Caco-2 (cell line): ENCODE measurements at regions not wholly inside any gene's neighbourhood (a gene's known extent, or its start where the extent isn't known, plus 50 kb on each side); places are given as distances from the start of the nearest gene placed in this dataset.

Source experiments
- BruUV-seq: library from RNA; stranded (reverse); fragments of 400-500 nt; replicated peaks from 2 replicates; lab custom pipeline; 2021; lab: Mats Ljungman, UMichigan
- CTCF ChIA-PET: fragments of 300-600 bp; sonication (Branson Sonifier 250); formaldehyde crosslinking; loops from one replicate; lab custom pipeline; 2022; ENCODE audit warnings: antibody characterized with exemption; lab: Charles Lee
- POLR2A ChIA-PET: fragments of 300-600 bp; sonication (Branson Sonifier 250); formaldehyde crosslinking; loops from one replicate; lab custom pipeline; 2022; ENCODE audit warnings: antibody characterized with exemption; lab: Charles Lee
- DNase-seq, 2 experiments: peaks; one replicate each; pipeline versions ENCODE4 v3.0.0 to v3.0.0-alpha.2; 2020 to 2022
- H3K27me3 ChIP-seq: replicated peaks from 2 replicates; pipeline ENCODE4 v1.6.0; 2011; ENCODE audit warnings: low read length; ENCODE audit not compliant: control insufficient read depth, insufficient read depth
- H3K36me3 ChIP-seq: 2 replicates; pipeline ENCODE4 v1.5.1; 2011; ENCODE audit warnings: low read length; ENCODE audit not compliant: control insufficient read depth, insufficient read depth
- H3K4me1 ChIP-seq: fragments of 250-450 bp; sonication (Bioruptor Pico); 2 replicates; pipeline ENCODE4 v1.5.1; 2020; ENCODE audit warnings: mild to moderate bottlenecking
- H3K4me3 ChIP-seq: 2 replicates; pipeline ENCODE4 v1.5.1; 2011; ENCODE audit warnings: low read depth, mild to moderate bottlenecking, control low read depth, low read length
- H3K9me3 ChIP-seq: fragments of 250-450 bp; sonication (Bioruptor Pico); 2 replicates; pipeline ENCODE4 v1.5.1; 2020; ENCODE audit warnings: mild to moderate bottlenecking, moderate library complexity
- H3K27ac Mint-ChIP-seq: one replicate; pipeline ENCODE4 v1.8.0; 2022; ENCODE audit warnings: mixed read lengths; ENCODE audit not compliant: unreplicated experiment
- H3K27me3 Mint-ChIP-seq: one replicate; pipeline ENCODE4 v1.8.0; 2022; ENCODE audit warnings: mixed read lengths; ENCODE audit not compliant: insufficient read depth, unreplicated experiment
- H3K36me3 Mint-ChIP-seq: one replicate; pipeline ENCODE4 v1.8.0; 2022; ENCODE audit warnings: mild to moderate bottlenecking, mixed read lengths; ENCODE audit not compliant: insufficient read depth, unreplicated experiment
- H3K4me1 Mint-ChIP-seq: one replicate; pipeline ENCODE4 v1.8.0; 2022; ENCODE audit warnings: low read depth, mixed read lengths; ENCODE audit not compliant: unreplicated experiment
- H3K4me3 Mint-ChIP-seq: one replicate; pipeline ENCODE4 v1.8.0; 2022; ENCODE audit warnings: mild to moderate bottlenecking, moderate library complexity, mixed read lengths; ENCODE audit not compliant: unreplicated experiment
- H3K9me3 Mint-ChIP-seq: one replicate; pipeline ENCODE4 v1.8.0; 2022; ENCODE audit warnings: mixed read lengths; ENCODE audit not compliant: unreplicated experiment
- CTCF ChIP-seq, 2 experiments: fragments of 200-600 bp in 1 of 2; IDR thresholded peaks; 1 replicate in 1 of 2; 2 replicates in 1 of 2; pipeline versions ENCODE4 v1.5.1 to v1.8.0; 2011 to 2022; ENCODE audit warnings: antibody characterized with exemption in 1 of 2, control low read depth in 1 of 2, inconsistent platforms in 1 of 2, low read depth in 1 of 2, low read length in 1 of 2, mild to moderate bottlenecking in 1 of 2, moderate library complexity in 1 of 2; ENCODE audit not compliant: insufficient read depth in 1 of 2, severe bottlenecking in 1 of 2, unreplicated experiment in 1 of 2
- intact Hi-C: fragments of 100-400 bp; cut with micrococcal nuclease; formaldehyde crosslinking; loops from one replicate; pipeline ENCODE4 v1.10.0; 2022; ENCODE audit not compliant: unreplicated experiment

DNA sequence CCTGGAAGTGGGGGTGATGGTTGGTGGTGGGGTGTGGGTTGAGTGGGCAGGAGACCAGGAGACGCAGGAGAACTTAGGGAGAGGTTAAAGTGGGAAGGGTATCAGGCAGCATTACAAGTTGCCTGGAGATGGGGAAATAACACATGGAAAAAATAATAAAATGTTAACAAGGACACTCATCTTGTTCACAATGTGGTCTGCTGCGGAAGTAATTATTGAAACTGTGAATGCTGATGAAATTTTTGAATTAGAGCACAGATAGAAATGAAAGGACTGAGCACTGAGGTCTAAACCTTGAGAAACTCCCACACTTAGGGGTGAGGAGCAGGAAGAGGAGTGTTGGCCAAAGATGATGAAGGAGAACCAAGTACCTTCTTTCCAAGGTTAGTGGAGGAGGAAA lies 346.0 kb upstream of the PLET1 start:
- no peak overlapping the region for H3K4me3 Mint-ChIP-seq
- no peaks in the 10 kb centered on the region for H3K4me1 Mint-ChIP-seq
- CTCF ChIA-PET = no interaction called here
- no peak overlapping the region for H3K27ac Mint-ChIP-seq
- no peaks in the 10 kb centered on the region for H3K9me3 ChIP-seq
- no peaks in the 10 kb centered on the region for H3K36me3 Mint-ChIP-seq
- POLR2A ChIA-PET = no interaction called here
- no peak for TF ChIP-seq CTCF (IDR thresholded peaks at IDR 0.05; ENCODE audit: insufficient read depth in 1 of 2, low read depth in 1 of 2, low read length in 1 of 2, severe bottlenecking in 1 of 2, unreplicated experiment in 1 of 2)
- H3K27me3 ChIP-seq = no peaks in the 10 kb centered on the region
- DNase-seq = no peak
- no peaks in the 10 kb centered on the region for H3K4me1 ChIP-seq
- H3K4me3 ChIP-seq = no peak overlapping the region
- no TSS peak for BruUV-seq
- no peaks in the 10 kb centered on the region for H3K36me3 ChIP-seq
- intact Hi-C loops = no loop called here
- H3K9me3 Mint-ChIP-seq = no peaks in the 10 kb centered on the region
- H3K27me3 Mint-ChIP-seq = peaks cover 38% of the 10 kb centered on the region

DNA sequence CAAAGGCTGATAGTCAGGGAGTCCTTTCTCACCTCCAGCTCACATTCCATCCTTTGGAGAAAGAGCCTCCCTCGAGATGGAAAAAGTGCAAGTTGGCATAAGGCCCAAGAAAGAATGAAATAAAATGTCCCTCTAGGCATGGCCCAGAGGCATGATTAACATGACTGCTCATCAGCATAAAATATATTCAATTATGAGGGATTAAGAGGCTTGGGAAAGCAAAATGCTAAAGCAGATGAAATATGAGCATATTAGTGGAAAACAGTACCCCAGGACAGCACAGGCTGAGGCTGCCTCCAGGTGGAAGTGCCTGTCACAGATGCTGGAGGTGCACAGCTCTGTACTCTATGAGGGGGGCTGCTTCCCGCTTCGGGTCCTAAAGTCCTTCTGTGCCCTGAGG lies 347.8 kb upstream of the PLET1 start:
- Histone ChIP-seq H3K9me3 (no peaks in the 10 kb centered on the region), H3K4me3 (no peak overlapping the region), H3K4me1 (no peaks in the 10 kb centered on the region), H3K27me3 (no peaks in the 10 kb centered on the region; the same call in 1 of the 2 replicates), H3K36me3 (no peaks in the 10 kb centered on the region)
- H3K27ac Mint-ChIP-seq = no peak overlapping the region
- CTCF ChIA-PET = no interaction called here
- TF ChIP-seq CTCF (IDR thresholded peaks at IDR 0.05; ENCODE audit: insufficient read depth in 1 of 2, low read depth in 1 of 2, low read length in 1 of 2, severe bottlenecking in 1 of 2, unreplicated experiment in 1 of 2) = no peak
- H3K9me3 Mint-ChIP-seq = no peaks in the 10 kb centered on the region
- intact Hi-C loops = no loop called here
- BruUV-seq = no TSS peak
- DNase-seq = no peak
- no peak overlapping the region for H3K4me3 Mint-ChIP-seq
- POLR2A ChIA-PET = no interaction called here
- H3K36me3 Mint-ChIP-seq = no peaks in the 10 kb centered on the region
- H3K27me3 Mint-ChIP-seq = peaks cover 35% of the 10 kb centered on the region
- no peaks in the 10 kb centered on the region for H3K4me1 Mint-ChIP-seq

- Mint-ChIP-seq H3K4me1 (no peaks in the 10 kb centered on the region), H3K27me3 (peaks cover 32% of the 10 kb centered on the region)
Observed at GRCh38 chr11:112610494-112610893, 349.8 kb upstream of the PLET1 start.

More at GRCh38 chr11:112610494-112610893, 349.8 kb upstream of the PLET1 start:
- POLR2A ChIA-PET = no interaction called here
- no TSS peak for BruUV-seq
- Histone ChIP-seq H3K4me1 (no peaks in the 10 kb centered on the region), H3K4me3 (no peak overlapping the region), H3K9me3 (no peaks in the 10 kb centered on the region), H3K36me3 (no peaks in the 10 kb centered on the region), H3K27me3 (no peaks in the 10 kb centered on the region; the same call in 1 of the 2 replicates)
- no peak for TF ChIP-seq CTCF (IDR thresholded peaks at IDR 0.05; ENCODE audit: insufficient read depth in 1 of 2, low read depth in 1 of 2, low read length in 1 of 2, severe bottlenecking in 1 of 2, unreplicated experiment in 1 of 2)
- Mint-ChIP-seq H3K36me3 (no peaks in the 10 kb centered on the region), H3K9me3 (no peaks in the 10 kb centered on the region), H3K27ac (no peak overlapping the region), H3K4me3 (no peak overlapping the region)
- DNase-seq = no peak
- intact Hi-C loops = no loop called here
- CTCF ChIA-PET = no interaction called here
